Neural progenitor cell (in vitro differentiated cells): ENCODE measurements at regions not wholly inside any gene's neighbourhood (a gene's known extent, or its start where the extent isn't known, plus 50 kb on each side); places are given as distances from the start of the nearest gene placed in this dataset.

ENCODE experiments used
- CTCF ChIP-seq: fragments of 200-600 bp; sonication (generic); IDR thresholded peaks from 2 replicates; pipeline ENCODE4 v1.5.1; 2017; ENCODE audit warnings: antibody characterized with exemption, mild to moderate bottlenecking
- EZH2 ChIP-seq: fragments of 200-600 bp; sonication (generic); IDR thresholded peaks from 2 replicates; pipeline ENCODE4 v1.6.1; 2017; ENCODE audit warnings: antibody characterized with exemption, mild to moderate bottlenecking, moderate library complexity

GRCh38 chr14:43449291-43449690 is 1057.8 kb downstream of the FSCB start:
- TF ChIP-seq CTCF (no peak), EZH2 (no peak)
